Lower leg skin (tissue), 3 donors: ENCODE measurements at regions not wholly inside any gene's neighbourhood (a gene's known extent, or its start where the extent isn't known, plus 50 kb on each side); places are given as distances from the start of the nearest gene placed in this dataset.

ENCODE experiments used
- CTCF ChIP-seq, 3 donors: fragments of 450-650 bp; IDR thresholded peaks; one replicate each; pipeline ENCODE4 v1.5.1; 2016; ENCODE audit warnings: antibody characterized with exemption in 3 of 3, mild to moderate bottlenecking in 3 of 3, moderate library complexity in 2 of 3
- POLR2A ChIP-seq, 2 donors: fragments of 450-650 bp; IDR thresholded peaks; one replicate each; pipeline ENCODE4 v1.6.1; 2016 to 2017; ENCODE audit warnings: antibody characterized with exemption in 2 of 2, mild to moderate bottlenecking in 1 of 2, moderate library complexity in 1 of 2

GRCh38 chr4:185941461-185941860 lies 127.5 kb upstream of the TLR3 start:
- no peak for TF ChIP-seq CTCF (IDR thresholded peaks at IDR 0.05)
- TF ChIP-seq POLR2A (IDR thresholded peaks at IDR 0.05) = no peak
